ENCODE measurements at regions not wholly inside any gene's neighbourhood (a gene's known extent, or its start where the extent isn't known, plus 50 kb on each side); places are given as distances from the start of the nearest gene placed in this dataset.

DNA sequence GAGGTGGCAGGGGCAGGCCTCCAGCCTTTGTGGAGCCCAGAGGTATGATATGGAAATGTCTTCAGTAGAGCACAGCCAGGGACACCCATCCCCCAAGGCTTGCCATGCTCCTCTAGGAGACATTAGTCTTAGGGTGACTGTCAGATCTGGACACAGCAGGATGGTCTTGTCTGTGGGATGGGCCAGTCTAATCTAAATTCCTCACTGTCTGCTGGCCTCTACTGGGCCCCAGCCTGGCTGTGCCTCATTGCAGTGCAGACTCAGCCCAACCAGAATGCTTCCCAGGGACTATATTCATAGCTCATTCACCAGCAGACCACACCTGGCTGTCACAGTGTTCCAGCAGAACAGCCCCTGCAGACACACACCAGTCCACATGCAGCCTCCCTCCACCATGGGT lies 129.5 kb upstream of the MRPS30 start:
- no peak for TF ChIP-seq POLR2A (IDR thresholded peaks at IDR 0.05)
- TF ChIP-seq, protein P1, sequence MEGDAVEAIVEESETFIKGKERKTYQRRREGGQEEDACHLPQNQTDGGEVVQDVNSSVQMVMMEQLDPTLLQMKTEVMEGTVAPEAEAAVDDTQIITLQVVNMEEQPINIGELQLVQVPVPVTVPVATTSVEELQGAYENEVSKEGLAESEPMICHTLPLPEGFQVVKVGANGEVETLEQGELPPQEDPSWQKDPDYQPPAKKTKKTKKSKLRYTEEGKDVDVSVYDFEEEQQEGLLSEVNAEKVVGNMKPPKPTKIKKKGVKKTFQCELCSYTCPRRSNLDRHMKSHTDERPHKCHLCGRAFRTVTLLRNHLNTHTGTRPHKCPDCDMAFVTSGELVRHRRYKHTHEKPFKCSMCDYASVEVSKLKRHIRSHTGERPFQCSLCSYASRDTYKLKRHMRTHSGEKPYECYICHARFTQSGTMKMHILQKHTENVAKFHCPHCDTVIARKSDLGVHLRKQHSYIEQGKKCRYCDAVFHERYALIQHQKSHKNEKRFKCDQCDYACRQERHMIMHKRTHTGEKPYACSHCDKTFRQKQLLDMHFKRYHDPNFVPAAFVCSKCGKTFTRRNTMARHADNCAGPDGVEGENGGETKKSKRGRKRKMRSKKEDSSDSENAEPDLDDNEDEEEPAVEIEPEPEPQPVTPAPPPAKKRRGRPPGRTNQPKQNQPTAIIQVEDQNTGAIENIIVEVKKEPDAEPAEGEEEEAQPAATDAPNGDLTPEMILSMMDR (IDR thresholded peaks at IDR 0.05 in 4 of 5, conservative IDR thresholded peaks at IDR 0.05 in 1 of 5), result no peak

All from gastrocnemius medialis (tissue), 4 donors.